ENCODE measurements at regions not wholly inside any gene's neighbourhood (a gene's known extent, or its start where the extent isn't known, plus 50 kb on each side); places are given as distances from the start of the nearest gene placed in this dataset.
A peak's percentile ranks its signal among the peaks of the same experiment; 100 is the strongest.
"Not testable (repeated sequence)": the region's sequence is repeated elsewhere in the genome, so short reads cannot be mapped to it uniquely, and the experiment has no call there.

GRCh38 chr5:102048940-102049339, 247.1 kb downstream of the SLCO4C1 start:
- DNase-seq (ENCODE audit: low spot score), result no peak

GRCh38 chr5:102047073-102047472, 249.0 kb downstream of the SLCO4C1 start:
- not testable (repeated sequence) for DNase-seq (ENCODE audit: low spot score)

GRCh38 chr5:102040326-102040725, 255.8 kb downstream of the SLCO4C1 start:
- DNase-seq (ENCODE audit: low spot score), result no peak

GRCh38 chr5:102036927-102037326, 259.2 kb downstream of the SLCO4C1 start:
- DNase-seq (ENCODE audit: low spot score), result no peak

GRCh38 chr5:102031711-102032110, 264.4 kb downstream of the SLCO4C1 start:
- no peak for DNase-seq (ENCODE audit: low spot score)

- DNase-seq (ENCODE audit: low spot score), result no peak
These were observed 277.4 kb downstream of the SLCO4C1 start for GRCh38 chr5:102018690-102019089.

GRCh38 chr5:102018279-102018678, 277.8 kb downstream of the SLCO4C1 start:
- no peak for DNase-seq (ENCODE audit: low spot score)

GRCh38 chr5:102014371-102014770, 281.7 kb downstream of the SLCO4C1 start:
- no peak for DNase-seq (ENCODE audit: low spot score)

- no peak for DNase-seq (ENCODE audit: low spot score)
These were observed 285.4 kb downstream of the SLCO4C1 start for GRCh38 chr5:102010644-102011043.

- no peak for DNase-seq (ENCODE audit: low spot score)
These were observed 298.8 kb downstream of the SLCO4C1 start for GRCh38 chr5:101997235-101997634.

GRCh38 chr5:101995585-101995984, 300.5 kb downstream of the SLCO4C1 start:
- DNase-seq (ENCODE audit: low spot score), result no peak

GRCh38 chr5:101991486-101991885, 304.6 kb downstream of the SLCO4C1 start:
- no peak for DNase-seq (ENCODE audit: low spot score)

- no peak for DNase-seq (ENCODE audit: low spot score)
These were observed 306.4 kb downstream of the SLCO4C1 start for GRCh38 chr5:101989659-101990058.

- DNase-seq (ENCODE audit: low spot score), result peak; percentile 7
These were observed 318.2 kb downstream of the SLCO4C1 start for GRCh38 chr5:101977729-101978345.

- DNase-seq (ENCODE audit: low spot score), result no peak
These were observed 319.2 kb downstream of the SLCO4C1 start for GRCh38 chr5:101976933-101977332.

- no peak for DNase-seq (ENCODE audit: low spot score)
These were observed 326.3 kb downstream of the SLCO4C1 start for GRCh38 chr5:101969742-101970141.

GRCh38 chr5:101966476-101966875, 329.6 kb downstream of the SLCO4C1 start:
- DNase-seq (ENCODE audit: low spot score), result no peak

- no peak for DNase-seq (ENCODE audit: low spot score)
These were observed 340.2 kb downstream of the SLCO4C1 start for GRCh38 chr5:101955891-101956290.

GRCh38 chr5:101950019-101950418, 346.1 kb downstream of the SLCO4C1 start:
- DNase-seq (ENCODE audit: low spot score), result no peak

- DNase-seq (ENCODE audit: low spot score), result no peak
These were observed 347.5 kb downstream of the SLCO4C1 start for GRCh38 chr5:101948615-101949014.

GRCh38 chr5:101943784-101944183, 352.3 kb downstream of the SLCO4C1 start:
- DNase-seq (ENCODE audit: low spot score), result no peak

GRCh38 chr5:101942321-101942882, 353.7 kb downstream of the SLCO4C1 start:
- no peak for DNase-seq (ENCODE audit: low spot score)

- no peak for DNase-seq (ENCODE audit: low spot score)
These were observed 359.0 kb downstream of the SLCO4C1 start for GRCh38 chr5:101937041-101937440.

- no peak for DNase-seq (ENCODE audit: low spot score)
These were observed 361.0 kb downstream of the SLCO4C1 start for GRCh38 chr5:101935086-101935485.
